ENCODE measurements at regions not wholly inside any gene's neighbourhood (a gene's known extent, or its start where the extent isn't known, plus 50 kb on each side); places are given as distances from the start of the nearest gene placed in this dataset.

DNA sequence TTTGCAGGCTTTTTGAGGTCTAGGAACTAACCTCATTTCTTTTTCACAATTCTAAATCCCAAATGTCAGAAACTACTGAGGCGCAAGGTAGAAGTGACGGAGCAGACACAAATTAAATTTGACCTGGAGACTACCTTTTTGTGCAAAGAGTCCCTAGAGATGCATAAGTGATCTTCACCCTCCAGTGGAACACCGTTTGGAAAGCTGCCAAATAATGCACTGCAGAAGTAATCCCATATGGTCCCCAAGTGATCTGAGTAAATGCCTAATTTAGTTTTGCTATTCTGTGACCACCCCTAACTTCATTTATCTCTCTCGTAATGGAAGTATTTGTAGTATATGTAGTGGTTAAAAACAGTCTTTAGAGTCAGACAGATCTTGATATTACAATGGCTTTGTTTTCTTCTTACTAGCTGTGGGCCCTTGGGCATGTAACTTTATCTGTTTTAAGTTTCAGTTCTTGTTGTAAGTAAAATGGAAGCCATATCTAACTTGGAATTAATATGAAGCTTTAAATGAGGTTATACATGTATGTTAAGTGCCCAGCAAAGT is 70.4 kb upstream of the IPO9 start:
- Histone ChIP-seq H3K9me3 (ENCODE audit: control insufficient read depth in 4 of 4, low read length in 3 of 4) (no peaks in the 10 kb centered on the region), H3K27me3 (ENCODE audit: control insufficient read depth in 4 of 4, insufficient read depth in 4 of 4, low read length in 3 of 4) (no peaks in the 10 kb centered on the region), H3K4me1 (ENCODE audit: control insufficient read depth in 4 of 4, insufficient read depth in 4 of 4, low read length in 3 of 4) (peaks cover 0 to 1% (median 0%) of the 10 kb centered on the region in 4 donors), H3K36me3 (ENCODE audit: control insufficient read depth in 4 of 4, insufficient read depth in 3 of 4, low read depth in 1 of 4, low read length in 3 of 4) (no peaks in the 10 kb centered on the region), H3K4me3 (ENCODE audit: low read depth in 1 of 3, low read length in 3 of 3) (no peak overlapping the region), H3K27ac (ENCODE audit: low read depth in 1 of 2, low read length in 2 of 2) (no peak overlapping the region), H3K9ac (ENCODE audit: low read depth in 1 of 2, low read length in 2 of 2) (no peak overlapping the region)
- DNase-seq (ENCODE audit: low spot score) = no peak
- TF ChIP-seq CTCF (IDR thresholded peaks at IDR 0.05; ENCODE audit: low read depth, low read length, missing input control) (no peak), REST (IDR thresholded peaks at IDR 0.05) (no peak), HNF4A (conservative IDR thresholded peaks at IDR 0.05) (no peak), TAF1 (conservative IDR thresholded peaks at IDR 0.05) (no peak)
- TF ChIP-seq, protein P1, sequence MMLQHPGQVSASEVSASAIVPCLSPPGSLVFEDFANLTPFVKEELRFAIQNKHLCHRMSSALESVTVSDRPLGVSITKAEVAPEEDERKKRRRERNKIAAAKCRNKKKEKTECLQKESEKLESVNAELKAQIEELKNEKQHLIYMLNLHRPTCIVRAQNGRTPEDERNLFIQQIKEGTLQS (IDR thresholded peaks at IDR 0.05) = no peak
- WGBS = 87% methylated on average over 4 of the region's 4 CpGs

GRCh38 chr1:201759194-201759815 is 69.7 kb upstream of the IPO9 start:
- 74% methylated on average over 3 of the region's 3 CpGs for WGBS
- H3K4me3 ChIP-seq (ENCODE audit: low read depth in 1 of 3, low read length in 3 of 3) = no peak overlapping the region
- no peak overlapping the region for H3K9ac ChIP-seq (ENCODE audit: low read depth in 1 of 2, low read length in 2 of 2)
- TF ChIP-seq ZBTB33 (IDR thresholded peaks at IDR 0.05) (no peak), REST (IDR thresholded peaks at IDR 0.05) (no peak), HNF4G (IDR thresholded peaks at IDR 0.05) (no peak), TAF1 (conservative IDR thresholded peaks at IDR 0.05) (no peak), EGR1 (IDR thresholded peaks at IDR 0.05; ENCODE audit: low read depth in 2 of 2) (no peak), NR2F2 (IDR thresholded peaks at IDR 0.05) (no peak), MAX (IDR thresholded peaks at IDR 0.05) (no peak), SP1 (IDR thresholded peaks at IDR 0.05) (no peak), YY1 (IDR thresholded peaks at IDR 0.05) (no peak), FOXA1 (IDR thresholded peaks at IDR 0.05) (no peak), CTCF (IDR thresholded peaks at IDR 0.05; ENCODE audit: low read depth, low read length, missing input control) (no peak), JUND (IDR thresholded peaks at IDR 0.05) (no peak), HNF4A (conservative IDR thresholded peaks at IDR 0.05) (no peak), GABPA (IDR thresholded peaks at IDR 0.05 in 1 of 2, conservative IDR thresholded peaks at IDR 0.05 in 1 of 2) (no peak)
- H3K9me3 ChIP-seq (ENCODE audit: control insufficient read depth in 4 of 4, low read length in 3 of 4) = no peaks in the 10 kb centered on the region
- no peaks in the 10 kb centered on the region for H3K27me3 ChIP-seq (ENCODE audit: control insufficient read depth in 4 of 4, insufficient read depth in 4 of 4, low read length in 3 of 4)
- no peak overlapping the region for H3K27ac ChIP-seq (ENCODE audit: low read depth in 1 of 2, low read length in 2 of 2)
- peaks cover 0 to 1% (median 0%) of the 10 kb centered on the region in 4 donors for H3K4me1 ChIP-seq (ENCODE audit: control insufficient read depth in 4 of 4, insufficient read depth in 4 of 4, low read length in 3 of 4)
- H3K36me3 ChIP-seq (ENCODE audit: control insufficient read depth in 4 of 4, insufficient read depth in 3 of 4, low read depth in 1 of 4, low read length in 3 of 4) = no peaks in the 10 kb centered on the region
- no peak for DNase-seq (ENCODE audit: low spot score)

All from liver (tissue), 8 donors.